Lung (tissue), 11 donors: ENCODE measurements at regions not wholly inside any gene's neighbourhood (a gene's known extent, or its start where the extent isn't known, plus 50 kb on each side); places are given as distances from the start of the nearest gene placed in this dataset.
"Not testable (repeated sequence)": the region's sequence is repeated elsewhere in the genome, so short reads cannot be mapped to it uniquely, and the experiment has no call there.

ENCODE experiments used
- ATAC-seq: fragments of 200-7000 bp; cut with Tn5 transposase; one replicate; pipeline ENCODE4 v1.9.1; 2020; ENCODE audit warnings: moderate number of reproducible peaks; ENCODE audit not compliant: insufficient read depth, low FRiP score
- DNase-seq, 3 donors: peaks; one replicate each; pipeline ENCODE4 v3.0.0-alpha.2; 2013 to 2017
- H3K27ac ChIP-seq, 2 donors: one replicate each; pipeline ENCODE4 v1.5.1; 2013; ENCODE audit warnings: mild to moderate bottlenecking in 2 of 2, moderate library complexity in 2 of 2, control low read depth in 1 of 2, inconsistent platforms in 1 of 2, low read depth in 1 of 2, low read length in 1 of 2
- H3K27me3 ChIP-seq, 3 donors: one replicate each; pipeline ENCODE4 v1.5.1; 2013; ENCODE audit warnings: low read length in 2 of 3; ENCODE audit not compliant: control insufficient read depth in 3 of 3, insufficient read depth in 3 of 3
- H3K36me3 ChIP-seq, 4 donors: one replicate each; pipeline ENCODE4 v1.5.1; 2013; ENCODE audit warnings: low read length in 4 of 4, mild to moderate bottlenecking in 1 of 4, moderate library complexity in 1 of 4; ENCODE audit not compliant: control insufficient read depth in 4 of 4, insufficient read depth in 4 of 4
- H3K4me1 ChIP-seq, 5 donors: one replicate each; pipeline ENCODE4 v1.5.1; 2013; ENCODE audit warnings: low read length in 5 of 5, mild to moderate bottlenecking in 2 of 5, moderate library complexity in 1 of 5; ENCODE audit not compliant: control insufficient read depth in 5 of 5, insufficient read depth in 5 of 5
- H3K4me3 ChIP-seq: one replicate; pipeline ENCODE4 v1.5.1; 2013; ENCODE audit warnings: mild to moderate bottlenecking, control low read depth, moderate library complexity
- H3K9ac ChIP-seq, 2 donors: one replicate each; pipeline ENCODE4 v1.5.1; 2013; ENCODE audit warnings: low read length in 2 of 2, control low read depth in 1 of 2; ENCODE audit not compliant: insufficient read depth in 1 of 2
- H3K9me3 ChIP-seq, 4 donors: one replicate each; pipeline ENCODE4 v1.5.1; 2013; ENCODE audit warnings: low read length in 3 of 4, mild to moderate bottlenecking in 1 of 4, moderate library complexity in 1 of 4; ENCODE audit not compliant: control insufficient read depth in 4 of 4, insufficient read depth in 3 of 4
- WGBS, 2 donors: extraction: QIAGEN DNeasy Blood & Tissue Kit; methylation state at CpG; one replicate each; pipeline ENCODE4 v1.1.7; 2013; 5-methylcytosine and 5-hydroxymethylcytosine counted together
- TF ChIP-seq, protein P1 (sequence below): IDR thresholded peaks from 2 replicates; pipeline ENCODE4 v1.5.1; 2012; ENCODE audit warnings: mild to moderate bottlenecking; ENCODE audit errors: control extremely low read depth, extremely low read depth
- donor health status: control.
- donor health status: control.
- donor health status: Bipolar disorder and iron deficiency.
- donor health status: healthy.
- donor health status: DM: yes; HTN: yes; CAD: no.

DNA sequence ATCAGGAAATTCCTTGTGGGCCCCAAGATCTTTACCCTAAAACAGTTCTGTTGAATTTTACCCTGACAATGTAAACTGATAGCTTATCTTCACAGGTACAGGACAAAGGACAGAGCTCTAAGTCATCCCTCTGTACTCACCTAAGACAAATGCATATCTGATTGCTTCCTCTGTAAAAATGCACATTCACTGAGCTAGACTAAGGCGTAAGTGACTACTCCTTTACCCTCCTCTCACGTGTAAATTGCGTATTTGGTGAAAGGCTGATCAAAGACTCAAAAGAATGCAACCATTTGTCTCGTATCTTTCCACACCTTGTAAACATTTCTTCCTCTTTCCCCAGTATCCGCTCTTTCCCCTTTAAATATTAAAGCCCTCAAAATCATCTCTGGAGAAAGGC is 80.6 kb upstream of the LRCH1 start:
- no peaks in the 10 kb centered on the region for H3K9me3 ChIP-seq
- H3K4me3 ChIP-seq: no peak overlapping the region
- TF ChIP-seq, protein P1, sequence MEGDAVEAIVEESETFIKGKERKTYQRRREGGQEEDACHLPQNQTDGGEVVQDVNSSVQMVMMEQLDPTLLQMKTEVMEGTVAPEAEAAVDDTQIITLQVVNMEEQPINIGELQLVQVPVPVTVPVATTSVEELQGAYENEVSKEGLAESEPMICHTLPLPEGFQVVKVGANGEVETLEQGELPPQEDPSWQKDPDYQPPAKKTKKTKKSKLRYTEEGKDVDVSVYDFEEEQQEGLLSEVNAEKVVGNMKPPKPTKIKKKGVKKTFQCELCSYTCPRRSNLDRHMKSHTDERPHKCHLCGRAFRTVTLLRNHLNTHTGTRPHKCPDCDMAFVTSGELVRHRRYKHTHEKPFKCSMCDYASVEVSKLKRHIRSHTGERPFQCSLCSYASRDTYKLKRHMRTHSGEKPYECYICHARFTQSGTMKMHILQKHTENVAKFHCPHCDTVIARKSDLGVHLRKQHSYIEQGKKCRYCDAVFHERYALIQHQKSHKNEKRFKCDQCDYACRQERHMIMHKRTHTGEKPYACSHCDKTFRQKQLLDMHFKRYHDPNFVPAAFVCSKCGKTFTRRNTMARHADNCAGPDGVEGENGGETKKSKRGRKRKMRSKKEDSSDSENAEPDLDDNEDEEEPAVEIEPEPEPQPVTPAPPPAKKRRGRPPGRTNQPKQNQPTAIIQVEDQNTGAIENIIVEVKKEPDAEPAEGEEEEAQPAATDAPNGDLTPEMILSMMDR: no peak
- H3K9ac ChIP-seq: no peak overlapping the region
- 81 to 84% methylated on average over 5 of the region's 5 CpGs for WGBS, 2 donors
- no peak for ATAC-seq
- DNase-seq: no peak
- peaks cover 0 to 10% (median 0%) of the 10 kb centered on the region in 5 donors for H3K4me1 ChIP-seq
- no peak overlapping the region for H3K27ac ChIP-seq
- H3K27me3 ChIP-seq: no peaks in the 10 kb centered on the region
- H3K36me3 ChIP-seq: no peaks in the 10 kb centered on the region

DNA sequence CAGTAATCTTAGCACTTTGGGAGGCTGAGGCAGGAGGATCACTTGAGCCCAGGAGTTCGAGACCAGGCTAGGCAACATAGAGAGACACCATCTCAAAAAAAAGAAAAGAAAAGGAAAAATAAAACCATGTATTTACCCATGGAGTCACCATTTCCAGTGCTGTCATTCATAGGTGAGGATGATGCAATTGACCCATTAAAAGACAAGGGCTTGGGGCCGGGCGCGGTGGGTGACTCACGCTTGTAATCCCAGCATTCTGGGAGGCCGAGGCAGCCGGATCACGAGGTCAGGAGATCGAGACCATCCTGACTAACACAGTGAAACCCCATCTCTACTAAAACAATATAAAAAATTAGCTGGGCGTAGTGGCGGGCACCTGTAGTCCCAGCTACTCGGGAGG is 82.6 kb upstream of the RUBCNL start:
- not testable (repeated sequence) for H3K27me3 ChIP-seq, H3K4me1 ChIP-seq, ATAC-seq, H3K36me3 ChIP-seq, H3K4me3 ChIP-seq, DNase-seq, H3K9ac ChIP-seq, H3K9me3 ChIP-seq, H3K27ac ChIP-seq
- WGBS, 2 donors: 93 to 96% methylated on average over 12 of the region's 12 CpGs

- peak overlapping the region in 1 of 2 donors; percentile 13 for H3K9ac ChIP-seq
- DNase-seq (peak; percentile 72 to 91 (median 89)), ATAC-seq (no peak)
- H3K4me3 ChIP-seq: no peak overlapping the region
- H3K9me3 ChIP-seq: no peaks in the 10 kb centered on the region
- peaks cover 0 to 10% (median 0%) of the 10 kb centered on the region in 5 donors for H3K4me1 ChIP-seq
- WGBS, 2 donors: 21 to 36% methylated on average over 2 of the region's 2 CpGs
- H3K27ac ChIP-seq: no peak overlapping the region
- H3K36me3 ChIP-seq: no peaks in the 10 kb centered on the region
- no peaks in the 10 kb centered on the region for H3K27me3 ChIP-seq
- TF ChIP-seq, protein P1: no peak
Measured at GRCh38 chr13:46468570-46469463, 81.8 kb upstream of the RUBCNL start.

- not testable (repeated sequence) for H3K27ac ChIP-seq, H3K36me3 ChIP-seq, H3K27me3 ChIP-seq, H3K9ac ChIP-seq, H3K4me3 ChIP-seq, ATAC-seq, DNase-seq, H3K4me1 ChIP-seq, H3K9me3 ChIP-seq
- 85 to 96% methylated on average over 10 of the region's 10 CpGs for WGBS, 2 donors
Measured at GRCh38 chr13:46467694-46468093, 80.6 kb upstream of the RUBCNL start.

DNA sequence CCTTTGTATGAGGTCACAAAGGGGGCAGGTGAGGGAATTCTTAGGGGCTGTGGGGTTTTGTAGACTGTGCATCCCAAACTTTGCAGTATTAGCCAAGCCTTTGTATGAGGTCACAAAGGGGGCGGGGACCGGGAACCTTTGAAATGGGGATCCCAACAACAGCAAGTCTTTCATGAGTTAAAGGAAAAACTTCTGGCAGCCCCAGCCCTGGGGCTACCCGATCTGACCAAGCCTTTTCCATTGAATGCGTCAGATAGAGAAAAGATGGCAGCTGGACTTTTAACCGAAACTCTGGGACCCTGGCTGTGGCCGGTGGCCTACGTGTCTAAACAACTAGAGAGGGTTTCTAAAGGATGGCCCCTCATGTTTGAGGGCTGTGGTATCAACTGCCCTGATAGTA is 79.0 kb upstream of the RUBCNL start:
- not testable (repeated sequence) for DNase-seq, H3K27ac ChIP-seq, H3K9me3 ChIP-seq, H3K27me3 ChIP-seq, H3K4me1 ChIP-seq, H3K9ac ChIP-seq, ATAC-seq, H3K4me3 ChIP-seq, H3K36me3 ChIP-seq
- WGBS, 2 donors: 92 to 98% methylated on average over 7 of the region's 7 CpGs
